ENCODE measurements at regions not wholly inside any gene's neighbourhood (a gene's known extent, or its start where the extent isn't known, plus 50 kb on each side); places are given as distances from the start of the nearest gene placed in this dataset.

DNA sequence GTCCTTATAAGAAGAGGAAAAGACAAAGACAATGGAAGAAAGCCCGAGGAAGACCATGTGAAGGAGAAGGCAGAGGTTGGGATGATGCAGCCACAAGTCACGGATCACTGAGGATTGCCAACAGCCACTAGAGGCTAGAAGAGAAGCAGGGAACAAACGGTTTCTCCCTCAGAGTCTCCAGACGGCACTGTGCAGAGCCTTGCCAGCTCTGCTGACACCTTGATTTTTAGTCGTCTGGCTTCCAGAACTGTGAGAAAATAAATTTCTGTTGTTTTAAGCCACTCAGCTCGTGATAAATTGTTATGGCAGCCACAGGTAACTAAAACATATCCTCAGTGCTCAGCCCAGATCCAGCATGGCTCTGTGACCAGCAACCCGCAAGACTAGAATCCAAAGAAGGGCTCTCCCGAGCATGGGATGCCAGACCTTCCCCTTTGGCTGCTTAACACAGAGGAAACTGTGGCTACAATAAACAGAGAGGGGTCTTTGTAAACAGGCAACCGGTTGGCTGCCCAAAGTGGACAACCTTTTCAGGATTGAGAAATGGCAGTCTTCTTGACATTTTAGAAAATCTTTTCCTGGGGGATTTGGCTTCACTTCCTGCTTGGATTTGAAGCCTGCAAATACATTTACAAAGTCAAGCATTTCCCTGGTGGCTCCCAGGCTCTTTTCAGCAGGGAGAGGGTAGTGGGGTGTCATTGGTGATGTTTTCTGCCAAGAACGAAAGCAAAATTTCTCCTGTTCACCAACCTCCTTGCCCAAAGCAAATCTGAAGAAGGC is 88.7 kb upstream of the ADPGK start:
- peak overlapping the region; percentile 22 for H2AFZ ChIP-seq (ENCODE audit: low read length)
- no peak overlapping the region for H3K27ac ChIP-seq (ENCODE audit: low read depth, low read length)
- no peaks in the 10 kb centered on the region for H3K9me3 ChIP-seq (ENCODE audit: low read depth, low read length)
- H3K36me3 ChIP-seq (ENCODE audit: insufficient read depth, low read length), result no peaks in the 10 kb centered on the region
- no peak for DNase-seq (ENCODE audit: insufficient read length, low spot score, missing footprints)
- H3K4me1 ChIP-seq (ENCODE audit: insufficient read depth, low read length), result no peaks in the 10 kb centered on the region
- H3K79me2 ChIP-seq (ENCODE audit: insufficient read depth, low read length), result no peaks in the 10 kb centered on the region
- no peaks in the 10 kb centered on the region for H4K20me1 ChIP-seq (ENCODE audit: insufficient read depth, low read length)
- H3K4me3 ChIP-seq (ENCODE audit: insufficient read depth, low read length), result no peak overlapping the region
- TF ChIP-seq CTCF (IDR thresholded peaks at IDR 0.05; ENCODE audit: extremely low read depth, low read depth, low read length), result no peak
- H3K4me2 ChIP-seq (ENCODE audit: insufficient read depth, low read length), result no peak overlapping the region
- H3K27me3 ChIP-seq (ENCODE audit: insufficient read depth, low read length), result no peaks in the 10 kb centered on the region

DNA sequence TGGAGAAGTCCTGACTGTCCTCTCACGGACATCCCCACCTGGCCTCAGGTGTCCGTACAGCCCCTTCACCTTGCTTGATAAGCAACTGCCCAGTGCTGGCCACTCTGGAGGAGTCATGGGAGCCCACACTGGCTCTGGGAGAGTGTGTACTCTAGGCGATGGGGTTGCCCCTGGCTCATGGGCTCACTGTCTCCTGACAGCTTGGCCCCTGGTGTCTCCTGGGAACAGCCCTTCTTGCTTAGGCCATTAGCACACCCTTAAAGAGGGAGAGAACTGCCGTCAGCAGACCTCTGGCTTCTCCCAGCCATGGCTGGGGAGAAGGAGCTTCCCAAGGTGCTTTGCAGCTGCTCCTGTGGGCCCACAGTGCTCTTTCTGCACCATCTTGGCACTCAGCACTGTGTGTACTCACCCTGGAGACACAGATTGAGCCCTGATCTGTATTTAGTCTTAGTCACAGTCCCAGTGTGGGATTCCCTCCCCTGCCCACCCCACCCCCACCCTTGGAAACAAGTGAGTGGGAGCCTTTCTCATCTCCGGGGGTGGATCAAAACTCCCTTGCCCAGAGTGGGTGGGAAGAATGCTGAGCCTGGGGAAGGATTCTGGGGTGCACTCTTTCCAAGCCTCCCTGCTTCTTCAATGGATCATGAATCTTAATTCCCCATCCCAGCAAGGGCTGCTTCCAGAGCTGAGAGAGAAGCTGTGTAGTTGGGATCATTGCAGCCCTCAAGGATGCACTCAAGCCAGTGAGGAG is 83.5 kb upstream of the ADPGK start:
- no peaks in the 10 kb centered on the region for H3K4me1 ChIP-seq (ENCODE audit: insufficient read depth, low read length)
- no peaks in the 10 kb centered on the region for H4K20me1 ChIP-seq (ENCODE audit: insufficient read depth, low read length)
- TF ChIP-seq CTCF (IDR thresholded peaks at IDR 0.05; ENCODE audit: extremely low read depth, low read depth, low read length), result no peak
- H2AFZ ChIP-seq (ENCODE audit: low read length), result no peak overlapping the region
- no peaks in the 10 kb centered on the region for H3K27me3 ChIP-seq (ENCODE audit: insufficient read depth, low read length)
- no peaks in the 10 kb centered on the region for H3K36me3 ChIP-seq (ENCODE audit: insufficient read depth, low read length)
- H3K4me3 ChIP-seq (ENCODE audit: insufficient read depth, low read length), result no peak overlapping the region
- H3K27ac ChIP-seq (ENCODE audit: low read depth, low read length), result no peak overlapping the region
- H3K9me3 ChIP-seq (ENCODE audit: low read depth, low read length), result no peaks in the 10 kb centered on the region
- DNase-seq (ENCODE audit: insufficient read length, low spot score, missing footprints), result no peak
- no peak overlapping the region for H3K4me2 ChIP-seq (ENCODE audit: insufficient read depth, low read length)
- H3K79me2 ChIP-seq (ENCODE audit: insufficient read depth, low read length), result no peaks in the 10 kb centered on the region

GRCh38 chr15:72866182-72866581 is 82.6 kb upstream of the ADPGK start:
- H3K4me1 ChIP-seq (ENCODE audit: insufficient read depth, low read length), result no peaks in the 10 kb centered on the region
- no peak overlapping the region for H3K4me2 ChIP-seq (ENCODE audit: insufficient read depth, low read length)
- H2AFZ ChIP-seq (ENCODE audit: low read length), result no peak overlapping the region
- H3K9me3 ChIP-seq (ENCODE audit: low read depth, low read length), result no peaks in the 10 kb centered on the region
- H3K36me3 ChIP-seq (ENCODE audit: insufficient read depth, low read length), result no peaks in the 10 kb centered on the region
- no peaks in the 10 kb centered on the region for H4K20me1 ChIP-seq (ENCODE audit: insufficient read depth, low read length)
- TF ChIP-seq CTCF (IDR thresholded peaks at IDR 0.05; ENCODE audit: extremely low read depth, low read depth, low read length), result no peak
- H3K79me2 ChIP-seq (ENCODE audit: insufficient read depth, low read length), result no peaks in the 10 kb centered on the region
- H3K27ac ChIP-seq (ENCODE audit: low read depth, low read length), result no peak overlapping the region
- H3K27me3 ChIP-seq (ENCODE audit: insufficient read depth, low read length), result no peaks in the 10 kb centered on the region
- H3K4me3 ChIP-seq (ENCODE audit: insufficient read depth, low read length), result no peak overlapping the region
- no peak for DNase-seq (ENCODE audit: insufficient read length, low spot score, missing footprints)

DNA sequence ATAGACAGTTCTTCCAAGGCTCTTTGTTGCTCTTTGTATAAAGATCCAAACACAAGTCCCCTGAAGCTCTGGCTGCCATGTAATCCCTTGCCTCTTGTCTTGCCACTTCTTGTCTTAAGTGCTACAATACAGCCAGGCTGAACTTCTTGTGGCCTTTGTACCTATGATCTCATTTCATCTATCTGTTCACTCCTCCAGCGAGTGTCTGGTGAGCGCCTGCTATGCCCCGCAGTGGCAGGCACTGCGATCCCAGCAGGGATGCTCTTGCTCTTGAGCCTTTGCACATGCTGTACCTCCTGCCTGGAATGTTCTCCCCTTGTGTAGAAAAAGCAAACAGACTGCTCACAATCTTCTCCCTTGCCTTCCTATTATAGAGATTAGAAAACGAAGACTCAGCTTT is 81.9 kb upstream of the ADPGK start:
- DNase-seq (ENCODE audit: insufficient read length, low spot score, missing footprints), result no peak
- no peak for TF ChIP-seq CTCF (IDR thresholded peaks at IDR 0.05; ENCODE audit: extremely low read depth, low read depth, low read length)
- no peak overlapping the region for H3K4me2 ChIP-seq (ENCODE audit: insufficient read depth, low read length)
- H4K20me1 ChIP-seq (ENCODE audit: insufficient read depth, low read length), result no peaks in the 10 kb centered on the region
- H3K27me3 ChIP-seq (ENCODE audit: insufficient read depth, low read length), result no peaks in the 10 kb centered on the region
- H3K79me2 ChIP-seq (ENCODE audit: insufficient read depth, low read length), result no peaks in the 10 kb centered on the region
- H3K27ac ChIP-seq (ENCODE audit: low read depth, low read length), result no peak overlapping the region
- H3K4me3 ChIP-seq (ENCODE audit: insufficient read depth, low read length), result no peak overlapping the region
- H3K36me3 ChIP-seq (ENCODE audit: insufficient read depth, low read length), result no peaks in the 10 kb centered on the region
- H2AFZ ChIP-seq (ENCODE audit: low read length), result no peak overlapping the region
- H3K4me1 ChIP-seq (ENCODE audit: insufficient read depth, low read length), result no peaks in the 10 kb centered on the region
- H3K9me3 ChIP-seq (ENCODE audit: low read depth, low read length), result no peaks in the 10 kb centered on the region
